Uterus (tissue), 3 donors: ENCODE measurements at regions not wholly inside any gene's neighbourhood (a gene's known extent, or its start where the extent isn't known, plus 50 kb on each side); places are given as distances from the start of the nearest gene placed in this dataset.

Experiments used
- DNase-seq, 2 donors: peaks; one replicate each; pipeline ENCODE4 v3.0.0-alpha.2; 2019 to 2020
- H3K27ac ChIP-seq, 2 donors: fragments of 200-600 bp; sonication (generic); 1 replicate in 1 of 2; 2 replicates in 1 of 2; pipeline ENCODE4 v1.5.1; 2016 to 2018
- H3K27me3 ChIP-seq, 2 donors: fragments of 200-600 bp; sonication (generic); one replicate each; pipeline ENCODE4 v1.5.1; 2018 to 2019; ENCODE audit warnings: control low read depth in 1 of 2
- H3K36me3 ChIP-seq, 2 donors: fragments of 200-600 bp; sonication (generic); one replicate each; pipeline ENCODE4 v1.5.1; 2019; ENCODE audit warnings: control low read depth in 1 of 2
- H3K4me1 ChIP-seq, 2 donors: fragments of 200-600 bp; sonication (generic); one replicate each; pipeline ENCODE4 v1.5.1; 2018 to 2019; ENCODE audit warnings: control low read depth in 1 of 2
- H3K4me3 ChIP-seq, 2 donors: fragments of 200-600 bp; sonication (generic); 1 replicate in 1 of 2; 2 replicates in 1 of 2; pipeline ENCODE4 v1.5.1; 2018 to 2019; ENCODE audit warnings: mild to moderate bottlenecking in 1 of 2
- H3K9me3 ChIP-seq, 2 donors: fragments of 200-600 bp; sonication (generic); one replicate each; pipeline ENCODE4 v1.5.1; 2019; ENCODE audit warnings: control low read depth in 1 of 2
- POLR2A ChIP-seq, 2 donors: fragments of 450-650 bp; IDR thresholded peaks; one replicate each; pipeline ENCODE4 v1.6.1; 2016; ENCODE audit warnings: antibody characterized with exemption in 2 of 2, mild to moderate bottlenecking in 1 of 2, moderate library complexity in 1 of 2
- intact Hi-C: fragments of 100-400 bp; cut with DNase I; formaldehyde crosslinking; loops from one replicate; pipeline ENCODE4 v1.15.1; 2023; ENCODE audit warnings: low total_unique reads
- TF ChIP-seq, protein P1 (sequence below), 4 experiments: fragments of 200-600 bp in 2 of 4; fragments of 450-650 bp in 2 of 4; sonication (generic) in 2 of 4; IDR thresholded peaks; one replicate each; pipeline ENCODE4 v1.5.1; 2016 to 2019; ENCODE audit warnings: antibody characterized with exemption in 4 of 4, mild to moderate bottlenecking in 2 of 4, moderate library complexity in 1 of 4
- donor health status: DM: yes; HTN: yes; CAD: no.

GRCh38 chr3:159817571-159817970 lies 171.1 kb upstream of the IL12A start:
- DNase-seq = no peak
- Histone ChIP-seq H3K9me3 (no peaks in the 10 kb centered on the region), H3K27me3 (no peaks in the 10 kb centered on the region), H3K27ac (no peak overlapping the region), H3K4me1 (peaks cover 0 to 6% of the 10 kb centered on the region in 2 donors), H3K36me3 (no peaks in the 10 kb centered on the region), H3K4me3 (no peak overlapping the region)
- TF ChIP-seq POLR2A (IDR thresholded peaks at IDR 0.05) = no peak
- TF ChIP-seq, protein P1, sequence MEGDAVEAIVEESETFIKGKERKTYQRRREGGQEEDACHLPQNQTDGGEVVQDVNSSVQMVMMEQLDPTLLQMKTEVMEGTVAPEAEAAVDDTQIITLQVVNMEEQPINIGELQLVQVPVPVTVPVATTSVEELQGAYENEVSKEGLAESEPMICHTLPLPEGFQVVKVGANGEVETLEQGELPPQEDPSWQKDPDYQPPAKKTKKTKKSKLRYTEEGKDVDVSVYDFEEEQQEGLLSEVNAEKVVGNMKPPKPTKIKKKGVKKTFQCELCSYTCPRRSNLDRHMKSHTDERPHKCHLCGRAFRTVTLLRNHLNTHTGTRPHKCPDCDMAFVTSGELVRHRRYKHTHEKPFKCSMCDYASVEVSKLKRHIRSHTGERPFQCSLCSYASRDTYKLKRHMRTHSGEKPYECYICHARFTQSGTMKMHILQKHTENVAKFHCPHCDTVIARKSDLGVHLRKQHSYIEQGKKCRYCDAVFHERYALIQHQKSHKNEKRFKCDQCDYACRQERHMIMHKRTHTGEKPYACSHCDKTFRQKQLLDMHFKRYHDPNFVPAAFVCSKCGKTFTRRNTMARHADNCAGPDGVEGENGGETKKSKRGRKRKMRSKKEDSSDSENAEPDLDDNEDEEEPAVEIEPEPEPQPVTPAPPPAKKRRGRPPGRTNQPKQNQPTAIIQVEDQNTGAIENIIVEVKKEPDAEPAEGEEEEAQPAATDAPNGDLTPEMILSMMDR (IDR thresholded peaks at IDR 0.05) = no peak
- intact Hi-C loops = no loop called here

DNA sequence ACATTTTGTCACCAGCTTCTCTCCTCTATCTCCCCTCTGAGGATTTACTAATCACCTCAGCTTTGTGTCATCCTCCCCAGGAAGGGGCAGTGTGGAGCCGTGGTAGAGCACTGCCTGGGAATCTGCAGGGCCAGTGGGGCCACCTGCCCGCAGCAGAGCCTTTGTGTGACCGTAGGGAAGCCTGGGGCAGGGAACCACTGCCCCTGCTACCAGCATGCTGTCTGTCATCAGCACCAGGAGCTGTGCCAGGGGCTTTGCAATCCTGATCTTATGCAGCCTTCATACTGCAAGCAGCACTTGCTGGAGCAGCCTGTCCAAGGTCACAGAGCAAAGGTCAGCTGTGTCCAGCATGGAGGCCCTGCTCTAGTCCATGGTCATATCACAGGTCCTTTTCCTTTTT lies 170.2 kb upstream of the IL12A start:
- peaks cover 0 to 6% of the 10 kb centered on the region in 2 donors for H3K4me1 ChIP-seq
- H3K27me3 ChIP-seq = no peaks in the 10 kb centered on the region
- DNase-seq = no peak
- TF ChIP-seq, protein P1 (IDR thresholded peaks at IDR 0.05) = no peak
- TF ChIP-seq POLR2A (IDR thresholded peaks at IDR 0.05) = no peak
- no peaks in the 10 kb centered on the region for H3K9me3 ChIP-seq
- H3K27ac ChIP-seq = no peak overlapping the region
- intact Hi-C loops = no loop called here
- no peak overlapping the region for H3K4me3 ChIP-seq
- no peaks in the 10 kb centered on the region for H3K36me3 ChIP-seq

- Histone ChIP-seq H3K4me3 (no peak overlapping the region), H3K27me3 (no peaks in the 10 kb centered on the region), H3K27ac (no peak overlapping the region), H3K4me1 (peaks cover 0 to 6% of the 10 kb centered on the region in 2 donors), H3K36me3 (no peaks in the 10 kb centered on the region), H3K9me3 (no peaks in the 10 kb centered on the region)
- intact Hi-C loops = no loop called here
- no peak for TF ChIP-seq POLR2A (IDR thresholded peaks at IDR 0.05)
- TF ChIP-seq, protein P1 (IDR thresholded peaks at IDR 0.05) = no peak
- no peak for DNase-seq
Observed at GRCh38 chr3:159818997-159819500, 169.6 kb upstream of the IL12A start.

- TF ChIP-seq, protein P1 (IDR thresholded peaks at IDR 0.05) = no peak
- no peak for TF ChIP-seq POLR2A (IDR thresholded peaks at IDR 0.05)
- intact Hi-C loops = no loop called here
Observed at GRCh38 chr3:159819676-159820075, 169.0 kb upstream of the IL12A start.

DNA sequence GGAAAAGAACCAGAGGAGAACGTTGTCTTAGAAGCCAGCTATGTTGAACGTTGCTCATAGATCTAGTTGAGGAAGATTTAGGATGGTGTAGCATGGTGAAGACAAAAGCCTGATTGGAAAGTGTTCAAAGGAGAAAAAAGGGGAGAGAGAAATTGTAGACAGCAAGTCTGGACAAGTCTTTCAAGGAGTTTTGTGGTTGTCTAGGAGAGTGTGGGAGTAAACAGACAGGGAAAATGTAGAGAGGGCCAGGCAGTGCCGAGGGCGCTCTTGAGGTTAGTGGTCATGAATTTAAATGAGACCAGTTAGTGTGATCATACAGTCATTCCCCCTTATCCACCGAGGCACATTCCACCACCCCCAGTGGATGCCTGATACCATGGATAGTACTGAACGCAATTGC lies 167.5 kb upstream of the IL12A start:
- Histone ChIP-seq H3K4me3 (no peak overlapping the region), H3K36me3 (no peaks in the 10 kb centered on the region), H3K27me3 (no peaks in the 10 kb centered on the region), H3K27ac (no peak overlapping the region), H3K4me1 (peaks cover 0 to 6% of the 10 kb centered on the region in 2 donors), H3K9me3 (no peaks in the 10 kb centered on the region)
- DNase-seq = no peak
- intact Hi-C loops = no loop called here
- no peak for TF ChIP-seq POLR2A (IDR thresholded peaks at IDR 0.05)
- TF ChIP-seq, protein P1 (IDR thresholded peaks at IDR 0.05) = no peak

More at GRCh38 chr3:159819676-159820075, 169.0 kb upstream of the IL12A start:
- H3K9me3 ChIP-seq = no peaks in the 10 kb centered on the region
- no peak for DNase-seq
- peaks cover 0 to 6% of the 10 kb centered on the region in 2 donors for H3K4me1 ChIP-seq
- H3K36me3 ChIP-seq = no peaks in the 10 kb centered on the region
- no peak overlapping the region for H3K27ac ChIP-seq
- no peaks in the 10 kb centered on the region for H3K27me3 ChIP-seq
- H3K4me3 ChIP-seq = no peak overlapping the region
